Embryonic facial prominence (tissue), 1 donor: ENCODE measurements at regions not wholly inside any gene's neighbourhood (a gene's known extent, or its start where the extent isn't known, plus 50 kb on each side); places are given as distances from the start of the nearest gene placed in this dataset.

Experiments used
- DNase-seq: peaks from one replicate; pipeline ENCODE4 v3.0.0-alpha.2; 2016; ENCODE audit errors: extremely low spot score

GRCh38 chr9:71589612-71590011 is 178.7 kb downstream of the CEMIP2 start:
- no peak for DNase-seq

DNA sequence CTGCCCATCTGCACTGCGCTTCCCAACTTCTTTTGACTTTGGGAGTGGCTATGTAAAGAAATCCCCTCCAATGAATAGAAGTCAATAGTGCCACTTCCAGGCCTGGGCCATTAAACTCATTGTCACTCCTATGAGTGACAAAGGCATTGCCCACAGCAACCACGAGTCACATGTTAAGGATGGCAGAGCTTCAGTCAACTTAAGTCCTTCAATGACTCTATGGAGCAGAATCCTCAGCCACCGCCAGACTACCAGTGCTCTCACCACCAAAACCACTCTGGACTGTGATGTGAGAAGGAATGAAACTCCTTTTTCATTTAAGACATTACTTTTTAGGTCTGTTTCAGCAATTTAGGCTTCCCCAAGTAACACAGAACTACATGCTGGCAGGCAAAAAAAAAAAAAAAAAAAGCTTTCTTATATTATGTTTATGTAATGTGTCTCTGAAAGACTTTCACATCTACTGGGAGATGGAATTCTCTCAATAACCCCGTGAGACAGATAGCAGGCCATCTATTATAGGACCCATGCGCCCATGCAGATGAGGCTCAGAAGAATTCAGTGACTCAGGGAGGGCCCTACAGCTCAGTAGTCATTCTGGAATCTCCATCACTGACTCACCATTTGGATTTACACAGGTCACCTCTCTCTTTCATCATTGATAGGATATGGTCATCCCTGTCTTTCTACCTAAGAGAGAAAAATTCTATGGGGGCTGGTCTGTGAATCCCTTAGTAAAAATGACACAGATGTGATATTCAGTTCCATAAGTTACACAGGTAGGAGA is 180.5 kb downstream of the CEMIP2 start:
- DNase-seq, result no peak

DNA sequence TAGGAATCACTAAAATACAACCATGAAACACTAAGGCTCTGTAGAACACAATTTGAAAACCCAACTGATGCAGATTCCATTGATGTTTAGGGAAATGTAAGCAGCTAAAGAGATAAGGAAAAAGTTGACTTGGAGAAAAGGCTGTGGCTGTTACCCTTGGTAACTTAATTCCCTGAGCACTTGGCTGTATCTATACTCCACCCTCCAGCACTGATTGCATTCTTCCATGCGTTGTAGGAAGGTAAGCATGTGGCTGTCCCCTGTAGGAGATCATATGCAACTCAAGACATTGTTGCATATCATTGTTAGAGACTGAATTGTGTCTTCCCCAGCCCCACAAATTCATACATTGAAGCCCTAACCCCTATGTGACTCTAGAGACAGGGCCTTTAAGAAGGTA is 184.5 kb downstream of the CEMIP2 start:
- no peak for DNase-seq

DNA sequence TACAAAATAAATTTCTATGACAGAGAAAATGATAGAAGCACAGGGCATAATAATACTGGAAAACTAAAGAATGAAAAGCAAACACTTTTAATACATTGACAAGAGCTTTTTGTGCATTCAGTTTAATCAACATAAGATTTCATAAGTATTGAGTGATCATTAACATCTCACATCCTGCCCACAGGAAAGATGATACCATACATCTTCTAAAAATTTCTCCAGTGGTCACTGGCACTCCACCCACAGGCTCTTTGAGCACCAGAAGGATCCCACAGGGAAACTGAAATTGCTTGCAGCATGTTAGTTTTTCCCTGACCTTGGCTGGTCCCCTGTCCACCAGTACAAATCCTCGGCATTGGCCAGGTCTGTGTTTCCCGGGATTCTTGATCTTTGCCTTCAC is 186.0 kb downstream of the CEMIP2 start:
- no peak for DNase-seq

- DNase-seq, result no peak
Observed at GRCh38 chr9:71581101-71581500, 187.2 kb downstream of the CEMIP2 start.

- no peak for DNase-seq
Observed at GRCh38 chr9:71571186-71571585, 197.1 kb downstream of the CEMIP2 start.

GRCh38 chr9:71567890-71568289 is 200.4 kb downstream of the CEMIP2 start:
- no peak for DNase-seq

DNA sequence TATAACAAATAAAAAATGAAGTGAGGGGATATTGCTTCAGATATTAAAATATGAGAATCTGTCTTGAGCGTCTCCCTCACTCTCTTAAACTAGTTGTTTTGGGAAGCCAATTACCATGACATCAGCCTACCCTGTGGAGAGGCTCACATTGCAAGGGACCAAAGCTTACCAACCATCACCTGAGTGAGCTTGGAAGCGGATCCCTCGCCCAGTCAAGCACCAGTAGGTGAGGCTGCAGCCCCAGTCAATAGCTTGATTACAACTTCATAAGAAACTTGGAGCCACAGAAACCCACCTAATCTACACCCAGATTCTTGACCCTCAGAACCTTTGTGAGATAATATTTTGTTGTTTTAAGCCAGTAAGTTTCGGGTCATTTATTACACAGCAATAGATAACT is 206.2 kb downstream of the CEMIP2 start:
- no peak for DNase-seq

GRCh38 chr9:71557310-71557709 is 211.0 kb downstream of the CEMIP2 start:
- DNase-seq, result no peak

DNA sequence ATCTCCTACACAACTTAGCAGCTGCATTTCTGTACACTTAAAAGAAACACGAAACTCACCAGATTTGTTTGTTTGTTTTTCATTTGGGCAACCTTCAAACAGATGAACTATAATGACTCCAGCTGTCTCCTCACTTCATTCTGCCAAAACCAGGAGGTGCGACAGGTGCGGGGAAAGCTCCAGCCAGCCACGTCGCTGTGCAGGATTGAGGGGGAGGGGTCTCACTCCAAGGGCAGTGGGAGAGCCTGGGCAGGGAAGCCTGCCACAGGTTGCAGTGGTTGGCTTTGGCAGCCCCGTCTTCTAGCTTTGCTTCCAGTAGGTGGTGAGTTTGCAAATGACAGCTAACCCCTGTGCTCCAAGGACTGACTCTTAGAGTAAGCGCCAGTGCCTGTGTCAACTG is 215.8 kb downstream of the CEMIP2 start:
- DNase-seq, result no peak

DNA sequence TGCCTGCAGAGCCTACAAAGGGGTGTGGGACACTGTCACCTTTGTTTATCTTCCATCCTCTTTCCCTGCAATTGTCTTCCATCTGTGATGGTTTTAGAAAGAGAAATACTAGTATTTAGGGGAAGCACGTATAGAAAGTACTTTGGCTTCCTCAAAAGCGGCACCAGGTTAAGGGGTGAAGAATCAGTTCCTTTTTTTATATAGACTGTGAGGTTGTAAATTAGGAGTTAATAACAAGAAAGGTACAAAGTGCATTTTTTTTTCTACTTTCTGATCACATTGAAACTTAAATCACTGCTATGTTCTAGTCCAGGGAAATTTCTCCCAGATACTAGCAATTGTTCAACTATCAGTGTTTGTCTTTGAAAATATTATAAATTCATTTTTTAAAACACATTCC is 219.3 kb downstream of the CEMIP2 start:
- DNase-seq, result no peak

DNA sequence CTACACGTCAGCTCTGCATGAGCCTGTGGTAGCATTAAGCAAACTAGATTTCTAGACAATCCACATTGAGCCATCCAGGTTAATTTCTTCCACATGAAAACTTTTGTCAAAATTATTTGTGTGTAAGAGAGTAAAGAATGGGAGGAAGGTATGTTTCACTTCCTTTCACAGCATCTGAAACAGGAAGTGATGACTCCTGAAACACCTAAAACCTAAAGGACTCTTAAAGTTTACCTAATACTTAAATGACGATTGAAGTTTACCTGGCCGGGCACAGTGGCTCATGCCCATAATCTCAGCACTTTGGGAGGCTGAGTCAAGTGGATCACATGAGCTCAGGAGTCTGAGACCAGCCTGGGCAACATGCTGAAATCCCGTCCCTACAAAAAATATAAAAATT is 223.8 kb downstream of the CEMIP2 start:
- no peak for DNase-seq

- no peak for DNase-seq
Observed at GRCh38 chr9:71541436-71541835, 226.9 kb downstream of the CEMIP2 start.

GRCh38 chr9:71524996-71525580 is 243.2 kb downstream of the CEMIP2 start:
- DNase-seq, result no peak

DNA sequence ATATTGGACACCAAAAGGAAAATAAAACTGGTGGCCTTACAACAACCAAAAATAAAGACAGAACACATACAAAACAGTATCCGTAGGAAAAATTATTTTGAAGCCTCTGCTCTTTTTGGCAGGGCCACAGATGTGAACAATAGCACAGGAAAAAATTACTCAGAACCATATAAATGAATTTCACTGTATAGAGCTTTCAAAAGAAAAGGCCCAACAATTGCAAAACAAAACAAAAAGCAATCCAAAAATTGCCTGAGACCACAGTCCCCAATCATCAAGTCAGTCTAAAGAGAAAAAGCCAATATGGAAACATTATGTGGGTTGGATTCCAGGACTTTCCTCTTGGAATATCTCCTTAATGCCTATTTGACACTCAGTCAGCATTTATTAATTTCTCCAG is 243.8 kb downstream of the CEMIP2 start:
- DNase-seq, result no peak

- DNase-seq, result no peak
Observed at GRCh38 chr9:71521132-71521531, 247.2 kb downstream of the CEMIP2 start.

GRCh38 chr9:71519098-71519696 is 249.1 kb downstream of the CEMIP2 start:
- no peak for DNase-seq

DNA sequence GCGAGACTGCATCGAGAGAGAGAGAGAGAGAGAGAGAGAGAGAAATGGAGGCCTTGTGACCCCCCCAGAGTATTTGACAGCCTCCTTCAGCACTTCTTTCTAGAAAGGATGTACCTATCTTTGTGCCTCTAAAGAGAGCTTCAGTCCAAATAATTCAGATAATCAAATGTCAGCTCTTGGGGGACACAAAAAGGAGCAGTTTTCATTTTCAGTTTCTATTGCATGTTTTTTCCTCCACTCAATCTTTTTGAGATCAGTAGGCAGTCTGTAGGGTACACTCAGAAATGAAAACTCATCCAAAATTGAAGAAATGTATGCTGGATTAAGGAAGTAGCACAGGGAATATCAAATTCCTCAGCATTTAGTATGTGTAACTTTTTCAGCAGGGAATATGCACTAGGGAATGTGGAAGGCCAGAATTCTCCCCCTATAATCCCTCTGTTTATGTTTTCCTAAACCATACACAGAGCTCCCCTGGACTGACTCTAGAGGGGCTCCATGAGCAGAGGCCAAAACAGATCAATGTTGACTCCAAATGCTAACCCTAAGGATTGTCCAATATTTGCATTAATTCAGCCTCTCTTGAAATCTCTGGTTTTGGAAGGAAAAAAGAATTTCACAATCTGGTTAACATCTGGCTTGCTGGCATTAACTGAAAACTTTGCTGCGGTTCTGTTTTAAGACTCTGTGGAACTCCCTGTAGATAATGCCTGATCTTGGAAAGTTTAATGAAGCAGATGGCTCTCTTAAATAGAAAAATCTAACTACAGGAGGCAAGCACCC is 250.1 kb downstream of the CEMIP2 start:
- peak; percentile 18 for DNase-seq

- DNase-seq, result no peak
Observed at GRCh38 chr9:71515626-71516025, 252.7 kb downstream of the CEMIP2 start.

DNA sequence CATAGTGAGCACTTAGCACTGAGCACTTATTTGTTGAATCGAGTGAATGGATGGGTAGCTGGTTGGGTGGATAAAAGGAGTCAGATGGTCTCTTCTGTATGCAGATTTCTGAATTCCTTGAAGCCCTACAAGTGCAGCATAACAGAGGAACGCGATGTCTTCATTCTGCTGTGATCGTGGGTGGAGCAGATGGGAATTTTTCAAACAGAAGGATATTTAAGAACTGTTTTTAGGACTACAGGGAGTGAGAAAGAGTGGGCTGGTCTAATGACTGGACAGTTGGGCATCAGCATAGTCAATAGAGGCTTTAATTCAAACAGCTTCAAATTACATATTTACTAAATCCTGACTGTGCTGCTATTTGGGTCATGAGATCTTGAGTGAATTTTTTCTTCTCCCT is 253.2 kb downstream of the CEMIP2 start:
- no peak for DNase-seq

DNA sequence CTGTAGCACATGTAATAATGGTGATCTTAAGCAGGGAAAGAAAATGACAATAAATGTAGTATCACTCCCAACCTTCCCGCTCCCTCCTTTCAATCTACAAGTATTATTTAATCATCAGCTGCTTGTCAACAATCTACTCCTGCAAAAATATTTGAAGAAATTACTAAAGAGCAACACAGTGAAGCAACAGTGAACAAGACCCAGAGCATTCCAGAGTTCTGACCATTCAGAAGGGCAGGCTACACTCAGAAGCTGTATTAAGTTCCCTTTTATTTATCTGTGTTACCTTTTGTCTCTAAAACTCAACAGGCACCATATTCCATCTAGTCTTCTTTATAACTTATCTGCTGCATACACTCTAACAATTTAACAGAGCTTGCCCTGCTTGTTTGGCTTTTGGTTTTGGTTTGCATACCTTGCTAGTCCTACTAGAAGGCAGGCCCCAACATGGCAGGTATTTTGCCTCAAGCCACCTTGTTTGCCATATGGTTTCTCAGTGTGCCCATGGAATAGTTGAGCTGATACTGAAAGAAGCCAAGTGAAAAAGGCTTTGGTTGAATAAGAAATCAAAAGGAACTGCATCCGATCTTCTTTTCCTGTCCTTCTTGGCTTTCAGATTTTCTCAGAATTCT is 253.9 kb downstream of the CEMIP2 start:
- DNase-seq, result no peak

- DNase-seq, result no peak
Observed at GRCh38 chr9:71509054-71509453, 259.3 kb downstream of the CEMIP2 start.
